GM12878 (cell line): ENCODE measurements at regions not wholly inside any gene's neighbourhood (a gene's known extent, or its start where the extent isn't known, plus 50 kb on each side); places are given as distances from the start of the nearest gene placed in this dataset.

Experiments
- ATAC-seq: fragments of 200-7000 bp; cut with Tn5 transposase; 3 replicates; pipeline ENCODE4 v1.9.1; 2020; ENCODE audit warnings: mild to moderate bottlenecking, moderate library complexity
- BruUV-seq: library from RNA; stranded (reverse); fragments of 400-500 nt; replicated peaks from 2 replicates; lab custom pipeline; 2021; lab: Mats Ljungman, UMichigan
- CTCF ChIA-PET: fragments of 300-600 bp; sonication (Branson Sonifier 250); formaldehyde crosslinking; extraction: SDS; loops from one replicate; lab custom pipeline; 2021; ENCODE audit warnings: inconsistent platforms; lab: Yijun Ruan, JAX
- POLR2A ChIA-PET: fragments of 350-600 bp; formaldehyde crosslinking; extraction: SDS; loops from one replicate; lab custom pipeline; 2021; ENCODE audit warnings: inconsistent platforms; lab: Charles Lee
- RAD21 ChIA-PET: fragments of 300-600 bp; sonication (Branson Sonifier 250); formaldehyde crosslinking; loops from one replicate; lab custom pipeline; 2023; ENCODE audit warnings: antibody characterized with exemption; ENCODE audit not compliant: unreplicated experiment; lab: Charles Lee
- SMC1A ChIA-PET: fragments of 300-600 bp; sonication (Branson Sonifier 250); formaldehyde crosslinking; loops from one replicate; lab custom pipeline; 2023; ENCODE audit not compliant: unreplicated experiment, uncharacterized antibody; lab: Charles Lee
- DNase-seq: peaks from one replicate; pipeline ENCODE4 v3.0.0-alpha.2; 2011; ENCODE audit warnings: low read depth, low spot score
- FAIRE-seq: peaks from 3 replicates; lab custom pipeline; 2011; peaks lifted over from hg19 to GRCh38; lab: Jason Lieb, UNC
- H2AFZ ChIP-seq: 2 replicates; pipeline ENCODE4 v1.6.0; 2011; ENCODE audit warnings: low read depth, low read length, control low read depth; ENCODE audit not compliant: control insufficient read depth
- H3K27ac ChIP-seq: 2 replicates; pipeline ENCODE4 v1.5.1; 2011; ENCODE audit warnings: control low read depth; ENCODE audit not compliant: control insufficient read depth, insufficient read depth
- H3K27me3 ChIP-seq, 2 experiments: replicated peaks in 1 of 2; 2 replicates each; pipeline versions ENCODE4 v1.6.0 to v1.6.1; 2011; ENCODE audit warnings: low read length in 1 of 2; ENCODE audit not compliant: control insufficient read depth in 2 of 2, insufficient read depth in 2 of 2
- H3K36me3 ChIP-seq, 2 experiments: 2 replicates each; pipeline ENCODE4 v1.5.1; 2011; ENCODE audit warnings: low read length in 1 of 2; ENCODE audit not compliant: control insufficient read depth in 2 of 2, insufficient read depth in 2 of 2
- H3K4me1 ChIP-seq: 2 replicates; pipeline ENCODE4 v1.6.1; 2011; ENCODE audit warnings: mild to moderate bottlenecking, low read length, moderate library complexity, mixed read lengths; ENCODE audit not compliant: control insufficient read depth, insufficient read depth
- H3K4me2 ChIP-seq: 2 replicates; pipeline ENCODE4 v1.6.0; 2011; ENCODE audit warnings: control low read depth; ENCODE audit not compliant: control insufficient read depth, insufficient read depth
- H3K4me3 ChIP-seq: fragments of 200-600 bp; sonication (generic); 2 replicates; pipeline ENCODE4 v1.5.1; 2016
- H3K79me2 ChIP-seq: 2 replicates; pipeline ENCODE4 v1.6.0; 2011; ENCODE audit warnings: low read length; ENCODE audit not compliant: control insufficient read depth, insufficient read depth
- H3K9ac ChIP-seq: 2 replicates; pipeline ENCODE4 v1.8.0; 2011; ENCODE audit warnings: low read length, control low read depth, mixed read lengths; ENCODE audit not compliant: control insufficient read depth, insufficient read depth
- H3K9me3 ChIP-seq: replicated peaks from 3 replicates; pipeline ENCODE4 v1.5.1; 2011; ENCODE audit warnings: mild to moderate bottlenecking, low read length; ENCODE audit not compliant: control insufficient read depth, insufficient read depth
- H4K20me1 ChIP-seq: 2 replicates; pipeline ENCODE4 v1.6.0; 2011; ENCODE audit not compliant: control insufficient read depth, insufficient read depth
- CEBPB ChIP-seq, 2 experiments: fragments of 150-350 bp in 1 of 2; IDR thresholded peaks; 2 replicates each; pipeline ENCODE4 v1.6.1; 2012 to 2014; ENCODE audit warnings: low read depth in 2 of 2, low read length in 2 of 2, borderline replicate concordance in 1 of 2, inconsistent platforms in 1 of 2
- EED ChIP-seq: sonication (generic); IDR thresholded peaks from 2 replicates; pipeline ENCODE4 v1.6.1; 2016; ENCODE audit warnings: antibody characterized with exemption, low read depth
- EZH2 ChIP-seq: IDR thresholded peaks from 2 replicates; pipeline ENCODE4 v1.6.1; 2012; ENCODE audit warnings: low read depth, mild to moderate bottlenecking, control low read depth, inconsistent platforms, low read length, borderline replicate concordance; ENCODE audit not compliant: control insufficient read depth
- HDGF ChIP-seq: fragments of 450-650 bp; IDR thresholded peaks from 2 replicates; pipeline ENCODE4 v1.6.1; 2016; ENCODE audit warnings: antibody characterized with exemption
- LARP7 ChIP-seq: fragments of 450-650 bp; IDR thresholded peaks from 2 replicates; pipeline ENCODE4 v1.6.1; 2017; ENCODE audit warnings: mild to moderate bottlenecking
- NFYB ChIP-seq: IDR thresholded peaks from 2 replicates; pipeline ENCODE4 v1.6.1; 2011; ENCODE audit warnings: low read depth, mild to moderate bottlenecking, low read length, improper control_type of control experiment, moderate library complexity; ENCODE audit not compliant: insufficient read depth
- RB1 ChIP-seq: fragments of 450-650 bp; formaldehyde crosslinking; IDR thresholded peaks from 2 replicates; pipeline ENCODE4 v1.6.1; 2017; ENCODE audit warnings: mild to moderate bottlenecking, borderline replicate concordance
- SREBF2 ChIP-seq: IDR thresholded peaks from 2 replicates; pipeline ENCODE4 v1.6.1; 2012; ENCODE audit warnings: mild to moderate bottlenecking, low read length
- WRNIP1 ChIP-seq: IDR thresholded peaks from 2 replicates; pipeline ENCODE4 v1.6.1; 2011; ENCODE audit warnings: low read depth, low read length, improper control_type of control experiment, borderline replicate concordance
- ZBTB40 ChIP-seq: fragments of 450-650 bp; IDR thresholded peaks from 2 replicates; pipeline ENCODE4 v1.6.1; 2016; ENCODE audit warnings: mild to moderate bottlenecking, moderate library complexity, borderline replicate concordance
- ZNF384 ChIP-seq: IDR thresholded peaks from 2 replicates; pipeline ENCODE4 v1.6.1; 2012; ENCODE audit warnings: low read depth, mild to moderate bottlenecking, low read length, improper control_type of control experiment, borderline replicate concordance
- WGBS: methylation state at CpG from one replicate; pipeline ENCODE4 v1.1.6; 2016; ENCODE audit warnings: low lambda C conversion rate; ENCODE audit not compliant: insufficient replicate concordance, insufficient coverage; ENCODE audit errors: missing lambda C conversion rate; 5-methylcytosine and 5-hydroxymethylcytosine counted together
- in situ Hi-C: fragments of 300-500 bp; cut with MboI; formaldehyde crosslinking; loops from 9 replicates; pipeline ENCODE4 v1.14.3; 2018; ENCODE audit warnings: mixed read lengths
- intact Hi-C: fragments of 100-400 bp; cut with micrococcal nuclease; formaldehyde crosslinking; loops from one replicate; pipeline ENCODE4 v1.14.2; 2022; ENCODE audit not compliant: unreplicated experiment
- TF ChIP-seq, protein P1 (sequence below): fragments of 450-650 bp; formaldehyde crosslinking; IDR thresholded peaks from 2 replicates; pipeline ENCODE4 v1.4.0; 2020; ENCODE audit warnings: mild to moderate bottlenecking, moderate library complexity
- TF ChIP-seq, protein P2 (sequence below): IDR thresholded peaks from 2 replicates; pipeline ENCODE4 v1.6.1; 2011; ENCODE audit warnings: mild to moderate bottlenecking, low read depth, low read length, moderate library complexity; ENCODE audit not compliant: insufficient replicate concordance

GRCh38 chr15:95536638-95537037, 793.9 kb upstream of the NR2F2 start:
- no peak overlapping the region for H3K4me3 ChIP-seq
- ChIA-PET SMC1A (interaction anchor here (1.5 kb wide), 1 partner anchor 20 kb away, joined by 3 read pairs; no protein-coding TSS in a partner anchor), RAD21 (no interaction called here), POLR2A (no interaction called here), CTCF (interaction anchor here (0.6 to 0.9 kb wide), 3 partner anchors 10 to 85 kb away, joined by 3 read pairs; no protein-coding TSS in a partner anchor)
- no peak for ATAC-seq
- 77% methylated on average over 10 of the region's 11 CpGs for WGBS
- no peak overlapping the region for H3K4me2 ChIP-seq
- BruUV-seq: no TSS peak
- no peaks in the 10 kb centered on the region for H3K27me3 ChIP-seq
- H3K9ac ChIP-seq: no peak overlapping the region
- H3K4me1 ChIP-seq: no peaks in the 10 kb centered on the region
- no peaks in the 10 kb centered on the region for H3K79me2 ChIP-seq
- H2AFZ ChIP-seq: no peak overlapping the region
- intact Hi-C loops (no loop called here), in situ Hi-C loops (no loop called here)
- FAIRE-seq: no peak
- no peaks in the 10 kb centered on the region for H3K9me3 ChIP-seq
- DNase-seq: no peak
- H4K20me1 ChIP-seq: no peaks in the 10 kb centered on the region
- H3K36me3 ChIP-seq: no peaks in the 10 kb centered on the region
- H3K27ac ChIP-seq: no peak overlapping the region
- TF ChIP-seq ZNF384 (no peak), SREBF2 (no peak), HDGF (no peak), LARP7 (no peak), CEBPB (IDR thresholded peaks at IDR 0.05; ENCODE audit: borderline replicate concordance in 1 of 2, low read depth in 2 of 2, low read length in 2 of 2) (no peak), EZH2 (no peak), EED (no peak), ZBTB40 (no peak), RB1 (no peak), NFYB (no peak), WRNIP1 (no peak)
- TF ChIP-seq, protein P1, sequence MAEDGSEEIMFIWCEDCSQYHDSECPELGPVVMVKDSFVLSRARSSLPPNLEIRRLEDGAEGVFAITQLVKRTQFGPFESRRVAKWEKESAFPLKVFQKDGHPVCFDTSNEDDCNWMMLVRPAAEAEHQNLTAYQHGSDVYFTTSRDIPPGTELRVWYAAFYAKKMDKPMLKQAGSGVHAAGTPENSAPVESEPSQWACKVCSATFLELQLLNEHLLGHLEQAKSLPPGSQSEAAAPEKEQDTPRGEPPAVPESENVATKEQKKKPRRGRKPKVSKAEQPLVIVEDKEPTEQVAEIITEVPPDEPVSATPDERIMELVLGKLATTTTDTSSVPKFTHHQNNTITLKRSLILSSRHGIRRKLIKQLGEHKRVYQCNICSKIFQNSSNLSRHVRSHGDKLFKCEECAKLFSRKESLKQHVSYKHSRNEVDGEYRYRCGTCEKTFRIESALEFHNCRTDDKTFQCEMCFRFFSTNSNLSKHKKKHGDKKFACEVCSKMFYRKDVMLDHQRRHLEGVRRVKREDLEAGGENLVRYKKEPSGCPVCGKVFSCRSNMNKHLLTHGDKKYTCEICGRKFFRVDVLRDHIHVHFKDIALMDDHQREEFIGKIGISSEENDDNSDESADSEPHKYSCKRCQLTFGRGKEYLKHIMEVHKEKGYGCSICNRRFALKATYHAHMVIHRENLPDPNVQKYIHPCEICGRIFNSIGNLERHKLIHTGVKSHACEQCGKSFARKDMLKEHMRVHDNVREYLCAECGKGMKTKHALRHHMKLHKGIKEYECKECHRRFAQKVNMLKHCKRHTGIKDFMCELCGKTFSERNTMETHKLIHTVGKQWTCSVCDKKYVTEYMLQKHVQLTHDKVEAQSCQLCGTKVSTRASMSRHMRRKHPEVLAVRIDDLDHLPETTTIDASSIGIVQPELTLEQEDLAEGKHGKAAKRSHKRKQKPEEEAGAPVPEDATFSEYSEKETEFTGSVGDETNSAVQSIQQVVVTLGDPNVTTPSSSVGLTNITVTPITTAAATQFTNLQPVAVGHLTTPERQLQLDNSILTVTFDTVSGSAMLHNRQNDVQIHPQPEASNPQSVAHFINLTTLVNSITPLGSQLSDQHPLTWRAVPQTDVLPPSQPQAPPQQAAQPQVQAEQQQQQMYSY (CRISPR knock-in tag): no peak
- TF ChIP-seq, protein P2, sequence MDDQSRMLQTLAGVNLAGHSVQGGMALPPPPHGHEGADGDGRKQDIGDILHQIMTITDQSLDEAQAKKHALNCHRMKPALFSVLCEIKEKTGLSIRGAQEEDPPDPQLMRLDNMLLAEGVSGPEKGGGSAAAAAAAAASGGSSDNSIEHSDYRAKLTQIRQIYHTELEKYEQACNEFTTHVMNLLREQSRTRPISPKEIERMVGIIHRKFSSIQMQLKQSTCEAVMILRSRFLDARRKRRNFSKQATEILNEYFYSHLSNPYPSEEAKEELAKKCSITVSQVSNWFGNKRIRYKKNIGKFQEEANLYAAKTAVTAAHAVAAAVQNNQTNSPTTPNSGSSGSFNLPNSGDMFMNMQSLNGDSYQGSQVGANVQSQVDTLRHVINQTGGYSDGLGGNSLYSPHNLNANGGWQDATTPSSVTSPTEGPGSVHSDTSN: no peak
